GOT3 (cell line): ENCODE measurements at regions not wholly inside any gene's neighbourhood (a gene's known extent, or its start where the extent isn't known, plus 50 kb on each side); places are given as distances from the start of the nearest gene placed in this dataset.
"Not testable (repeated sequence)": the region's sequence is repeated elsewhere in the genome, so short reads cannot be mapped to it uniquely, and the experiment has no call there.

Experiments used
- DNase-seq: peaks from one replicate; lab custom pipeline; 2025; ENCODE audit warnings: mixed read lengths; lab: John Stamatoyannopoulos, UW

GRCh38 chr5:112573441-112573840 lies 154.4 kb upstream of the EPB41L4A start:
- no peak for DNase-seq

- no peak for DNase-seq
Observed at GRCh38 chr5:112574536-112574935, 155.5 kb upstream of the EPB41L4A start.

- no peak for DNase-seq
Observed at GRCh38 chr5:112576298-112576925, 157.3 kb upstream of the EPB41L4A start.

- DNase-seq: no peak
Observed at GRCh38 chr5:112579599-112580170, 158.0 kb upstream of the APC start.

- no peak for DNase-seq
Observed at GRCh38 chr5:112581811-112582320, 155.8 kb upstream of the APC start.

- DNase-seq: no peak
Observed at GRCh38 chr5:112583166-112583565, 154.5 kb upstream of the APC start.

- DNase-seq: no peak
Observed at GRCh38 chr5:112584781-112585180, 152.9 kb upstream of the APC start.

GRCh38 chr5:112586596-112587062 lies 151.1 kb upstream of the APC start:
- no peak for DNase-seq

GRCh38 chr5:112590858-112591257 lies 146.8 kb upstream of the APC start:
- not testable (repeated sequence) for DNase-seq

- no peak for DNase-seq
Observed at GRCh38 chr5:112594095-112594850, 143.4 kb upstream of the APC start.

GRCh38 chr5:112594941-112595340 lies 142.7 kb upstream of the APC start:
- no peak for DNase-seq

- DNase-seq: no peak
Observed at GRCh38 chr5:112597831-112598230, 139.9 kb upstream of the APC start.

- not testable (repeated sequence) for DNase-seq
Observed at GRCh38 chr5:112600510-112600909, 137.2 kb upstream of the APC start.

- no peak for DNase-seq
Observed at GRCh38 chr5:112604732-112605630, 132.7 kb upstream of the APC start.

- no peak for DNase-seq
Observed at GRCh38 chr5:112608975-112609374, 128.7 kb upstream of the APC start.

GRCh38 chr5:112612663-112613062 lies 125.0 kb upstream of the APC start:
- DNase-seq: no peak

GRCh38 chr5:112614285-112614684 lies 123.4 kb upstream of the APC start:
- DNase-seq: no peak

- DNase-seq: no peak
Observed at GRCh38 chr5:112614986-112615385, 122.7 kb upstream of the APC start.

GRCh38 chr5:112616812-112617547 lies 120.7 kb upstream of the APC start:
- DNase-seq: no peak

GRCh38 chr5:112625246-112625645 lies 112.4 kb upstream of the APC start:
- no peak for DNase-seq
